Heart right ventricle (tissue), 16 donors: ENCODE measurements at regions not wholly inside any gene's neighbourhood (a gene's known extent, or its start where the extent isn't known, plus 50 kb on each side); places are given as distances from the start of the nearest gene placed in this dataset.

ENCODE experiments used
- ATAC-seq, 8 donors: fragments of 200-7000 bp; cut with Tn5 transposase; one replicate each; pipeline ENCODE4 v1.9.1; 2020; ENCODE audit warnings: mild to moderate bottlenecking in 8 of 8, moderate library complexity in 8 of 8, moderate number of reproducible peaks in 1 of 8
- DNase-seq, 2 donors: peaks; one replicate each; pipeline ENCODE4 v3.0.0-alpha.2; 2020
- H3K27ac ChIP-seq, 10 donors: fragments of 200-600 bp; sonication (generic) in 2 of 10; one replicate each; pipeline versions ENCODE4 v1.5.0 to v1.8.0; 2020 to 2022; ENCODE audit warnings: mild to moderate bottlenecking in 3 of 10
- H3K27me3 ChIP-seq, 7 donors: fragments of 200-600 bp; one replicate each; pipeline ENCODE4 v1.8.0; 2021 to 2022; ENCODE audit warnings: mild to moderate bottlenecking in 2 of 7
- H3K36me3 ChIP-seq, 9 donors: fragments of 200-600 bp; sonication (generic) in 1 of 9; one replicate each; pipeline versions ENCODE4 v1.5.0 to v1.8.0; 2020 to 2022; ENCODE audit warnings: mild to moderate bottlenecking in 2 of 9
- H3K4me1 ChIP-seq, 9 donors: fragments of 200-600 bp; sonication (generic) in 1 of 9; one replicate each; pipeline versions ENCODE4 v1.5.0 to v1.8.0; 2020 to 2022; ENCODE audit warnings: mild to moderate bottlenecking in 4 of 9
- H3K4me3 ChIP-seq, 10 donors: fragments of 200-600 bp; sonication (generic) in 2 of 10; one replicate each; pipeline versions ENCODE4 v1.5.0 to v1.8.0; 2020 to 2022; ENCODE audit warnings: mild to moderate bottlenecking in 7 of 10, moderate library complexity in 2 of 10
- H3K9me3 ChIP-seq, 11 donors: fragments of 200-600 bp in 10 of 11; sonication (generic) in 2 of 11; one replicate each; pipeline versions ENCODE4 v1.5.0 to v1.8.0; 2013 to 2022; ENCODE audit warnings: mild to moderate bottlenecking in 2 of 11, control low read depth in 1 of 11, moderate library complexity in 1 of 11
- WGBS, 2 donors: extraction: QIAGEN DNeasy Blood & Tissue Kit; methylation state at CpG; one replicate each; pipeline ENCODE4 v1.1.7; 2013; ENCODE audit warnings: inconsistent platforms in 1 of 2; 5-methylcytosine and 5-hydroxymethylcytosine counted together
- intact Hi-C, 10 donors: fragments of 100-400 bp; cut with DNase I; formaldehyde crosslinking; loops; one replicate each; pipeline versions ENCODE4 v1.11.1 to v1.14.2; 2022
- TF ChIP-seq, protein P1 (sequence below), 9 donors: fragments of 200-600 bp; sonication (generic) in 2 of 9; IDR thresholded peaks; one replicate each; pipeline versions ENCODE4 v1.5.0 to v1.8.0; 2021 to 2022; ENCODE audit warnings: antibody characterized with exemption in 9 of 9, mild to moderate bottlenecking in 5 of 9, moderate library complexity in 1 of 9
- donor health status: Arrhythmogenic right ventricular cardiomyopathy.
- donor health status: ischemic (EF 13 %, LVEDD 7.1; RV severe dilation, severe dysfunction).
- donor health status: healthy with polysubstance abuse.
- donor health status: DM: no; HTN: yes; CAD: no.
- donor health status: DM: no; HTN: no; CAD: no.
- donor health status: ischemic (EF 25% LVEDD 6.9; RV normal size, moderate dysfunction).
- donor health status: ischemic (EF 25% LVEDD 5.7; RV mildly dilated, moderate dysfunction).
- donor health status: healthy.
- donor health status: DM: yes; HTN: yes; CAD: no.
- donor health status: Ischemic cardiomyopathy.
- donor health status: ischemic (EF 35%, LVEDD 5.7; RV mildly dilated, moderate dysfunction).
- donor health status: nonischemic (EF 11% LVEDD 7.7; RV severe dilation, severe dysfunction).
- donor health status: DM: yes; HTN: yes; CAD: no.
- donor health status: PGD.
- donor health status: ischemic (EF 29% LVEDD 5.4; RV normal size, mild dysfunction).
- donor health status: nonischemic (EF 23%, LVEDD 6.1; RV moderate dilation, normal function).

DNA sequence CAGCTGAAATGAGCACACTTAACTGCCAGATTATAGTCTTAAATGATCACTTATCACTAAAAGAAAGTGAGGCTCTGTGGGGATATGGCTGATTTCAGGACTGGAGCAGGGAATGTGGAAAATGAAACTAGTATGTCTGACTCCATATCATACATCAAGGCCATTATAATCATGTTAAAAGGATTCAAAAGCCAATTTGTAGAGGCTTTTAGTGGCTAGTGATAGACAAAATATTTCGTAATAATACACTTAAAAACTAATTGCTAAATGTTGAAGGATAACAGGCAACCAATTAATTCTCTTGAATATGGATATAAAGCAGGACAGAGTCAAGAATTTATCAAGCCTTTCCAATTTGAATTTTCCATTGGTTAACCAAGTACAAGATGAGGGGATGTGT is 358.1 kb upstream of the NDST3 start:
- Histone ChIP-seq H3K4me1 (no peaks in the 10 kb centered on the region), H3K36me3 (no peaks in the 10 kb centered on the region), H3K4me3 (no peak overlapping the region), H3K9me3 (peaks cover 0 to 22% (median 0%) of the 10 kb centered on the region in 11 donors), H3K27ac (no peak overlapping the region), H3K27me3 (no peaks in the 10 kb centered on the region)
- intact Hi-C loops: no loop called here
- TF ChIP-seq, protein P1, sequence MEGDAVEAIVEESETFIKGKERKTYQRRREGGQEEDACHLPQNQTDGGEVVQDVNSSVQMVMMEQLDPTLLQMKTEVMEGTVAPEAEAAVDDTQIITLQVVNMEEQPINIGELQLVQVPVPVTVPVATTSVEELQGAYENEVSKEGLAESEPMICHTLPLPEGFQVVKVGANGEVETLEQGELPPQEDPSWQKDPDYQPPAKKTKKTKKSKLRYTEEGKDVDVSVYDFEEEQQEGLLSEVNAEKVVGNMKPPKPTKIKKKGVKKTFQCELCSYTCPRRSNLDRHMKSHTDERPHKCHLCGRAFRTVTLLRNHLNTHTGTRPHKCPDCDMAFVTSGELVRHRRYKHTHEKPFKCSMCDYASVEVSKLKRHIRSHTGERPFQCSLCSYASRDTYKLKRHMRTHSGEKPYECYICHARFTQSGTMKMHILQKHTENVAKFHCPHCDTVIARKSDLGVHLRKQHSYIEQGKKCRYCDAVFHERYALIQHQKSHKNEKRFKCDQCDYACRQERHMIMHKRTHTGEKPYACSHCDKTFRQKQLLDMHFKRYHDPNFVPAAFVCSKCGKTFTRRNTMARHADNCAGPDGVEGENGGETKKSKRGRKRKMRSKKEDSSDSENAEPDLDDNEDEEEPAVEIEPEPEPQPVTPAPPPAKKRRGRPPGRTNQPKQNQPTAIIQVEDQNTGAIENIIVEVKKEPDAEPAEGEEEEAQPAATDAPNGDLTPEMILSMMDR (IDR thresholded peaks at IDR 0.05): no peak
- no peak for ATAC-seq
- WGBS, 2 donors: 0% methylated on average over 1 of the region's 1 CpG
- DNase-seq: no peak

GRCh38 chr4:117678861-117679260 is 355.4 kb upstream of the NDST3 start:
- TF ChIP-seq, protein P1 (IDR thresholded peaks at IDR 0.05): no peak
- Histone ChIP-seq H3K4me3 (no peak overlapping the region), H3K9me3 (peaks cover 0 to 22% (median 0%) of the 10 kb centered on the region in 11 donors), H3K27me3 (no peaks in the 10 kb centered on the region), H3K36me3 (no peaks in the 10 kb centered on the region), H3K4me1 (no peaks in the 10 kb centered on the region), H3K27ac (no peak overlapping the region)
- no peak for DNase-seq
- intact Hi-C loops: no loop called here
- 73 to 76% methylated on average over 4 of the region's 4 CpGs for WGBS, 2 donors
- no peak for ATAC-seq

- TF ChIP-seq, protein P1 (IDR thresholded peaks at IDR 0.05): no peak
- no peak overlapping the region for H3K27ac ChIP-seq
- no peak overlapping the region for H3K4me3 ChIP-seq
- H3K9me3 ChIP-seq: peaks cover 0 to 20% (median 0%) of the 10 kb centered on the region in 11 donors
- H3K27me3 ChIP-seq: no peaks in the 10 kb centered on the region
- H3K36me3 ChIP-seq: no peaks in the 10 kb centered on the region
- 76% methylated on average over 7 of the region's 7 CpGs for WGBS, 2 donors
- ATAC-seq (no peak), DNase-seq (no peak)
- H3K4me1 ChIP-seq: no peaks in the 10 kb centered on the region
- intact Hi-C loops: no loop called here
Observed at GRCh38 chr4:117691572-117692351, 342.5 kb upstream of the NDST3 start.

GRCh38 chr4:117692538-117692937 is 341.7 kb upstream of the NDST3 start:
- Histone ChIP-seq H3K27me3 (no peaks in the 10 kb centered on the region), H3K27ac (no peak overlapping the region), H3K4me3 (no peak overlapping the region), H3K9me3 (peaks cover 0 to 20% (median 0%) of the 10 kb centered on the region in 11 donors), H3K36me3 (no peaks in the 10 kb centered on the region), H3K4me1 (no peaks in the 10 kb centered on the region)
- DNase-seq (no peak), ATAC-seq (no peak)
- 71 to 81% methylated on average over 1 of the region's 1 CpG for WGBS, 2 donors
- TF ChIP-seq, protein P1 (IDR thresholded peaks at IDR 0.05): no peak
- intact Hi-C loops: no loop called here
